A549 (cell line): ENCODE measurements at regions not wholly inside any gene's neighbourhood (a gene's known extent, or its start where the extent isn't known, plus 50 kb on each side); places are given as distances from the start of the nearest gene placed in this dataset.

Source experiments
- ATAC-seq, 2 experiments: fragments of 200-7000 bp in 1 of 2; fragments of >200 bp in 1 of 2; cut with Nextera tagmentation in 1 of 2; cut with Tn5 transposase in 1 of 2; 3 replicates each; pipeline versions ENCODE4 v1.8.0 to v1.9.1; 2018 to 2020; ENCODE audit warnings: mild to moderate bottlenecking in 1 of 2, moderate library complexity in 1 of 2
- CTCF ChIA-PET: fragments of 300-600 bp; sonication (Branson Sonifier 250); formaldehyde crosslinking; extraction: SDS; loops from one replicate; lab custom pipeline; 2021; ENCODE audit warnings: antibody characterized with exemption, inconsistent platforms; lab: Yijun Ruan, JAX
- POLR2A ChIA-PET: fragments of 350-600 bp; formaldehyde crosslinking; extraction: SDS; loops from one replicate; lab custom pipeline; 2021; ENCODE audit warnings: antibody characterized with exemption, inconsistent platforms; lab: Yijun Ruan, JAX
- DNase-seq, 2 experiments: peaks; one replicate each; pipeline versions ENCODE4 v3.0.0 to v3.0.0-alpha.2; 2011 to 2016; ENCODE audit warnings: low read depth in 1 of 2, low spot score in 1 of 2
- FAIRE-seq: peaks from 2 replicates; lab custom pipeline; 2011; peaks lifted over from hg19 to GRCh38; lab: Jason Lieb, UNC
- H3K27ac ChIP-seq, 2 experiments: fragments of >200 bp; sonication (Bioruptor Twin); formaldehyde crosslinking; 3 replicates each; pipeline ENCODE4 v1.5.1; 2016 to 2017
- H3K4me1 ChIP-seq: fragments of >200 bp; sonication (Bioruptor Twin); formaldehyde crosslinking; 3 replicates; pipeline ENCODE4 v1.6.1; 2016
- H3K4me2 ChIP-seq: fragments of >200 bp; sonication (Bioruptor Twin); formaldehyde crosslinking; 3 replicates; pipeline ENCODE4 v1.6.1; 2016
- H3K4me3 ChIP-seq: fragments of >200 bp; sonication (Bioruptor Twin); formaldehyde crosslinking; 3 replicates; pipeline ENCODE4 v1.5.1; 2016
- H3K9me3 ChIP-seq: fragments of >200 bp; sonication (Bioruptor Twin); formaldehyde crosslinking; 3 replicates; pipeline ENCODE4 v1.6.1; 2016
- BHLHE40 ChIP-seq: IDR thresholded peaks from 2 replicates; pipeline ENCODE4 v1.6.1; 2012; ENCODE audit warnings: low read depth, low read length, inconsistent platforms
- CBX8 ChIP-seq: fragments of 200-600 bp; sonication (generic); IDR thresholded peaks from 2 replicates; pipeline ENCODE4 v1.6.1; 2016
- EHF ChIP-seq: fragments of 250-450 bp; sonication (Bioruptor Pico); IDR thresholded peaks from 2 replicates; pipeline ENCODE4 v1.5.0; 2020; ENCODE audit warnings: mild to moderate bottlenecking
- EHMT2 ChIP-seq: fragments of 200-600 bp; sonication (generic); IDR thresholded peaks from 2 replicates; pipeline ENCODE4 v1.6.1; 2016; ENCODE audit warnings: antibody characterized with exemption, low read depth, mild to moderate bottlenecking, moderate library complexity
- EP300 ChIP-seq, 2 experiments: fragments of >200 bp; sonication (Bioruptor Twin); formaldehyde crosslinking; IDR thresholded peaks; 2 replicates in 1 of 2; 3 replicates in 1 of 2; pipeline ENCODE4 v1.6.1; 2016 to 2017
- ESRRA ChIP-seq: fragments of 150-350 bp; IDR thresholded peaks from 2 replicates; pipeline ENCODE4 v1.6.1; 2014; ENCODE audit warnings: mild to moderate bottlenecking, low read length, borderline replicate concordance
- FOSL2 ChIP-seq, 2 experiments: fragments of 450-650 bp in 1 of 2; fragments of >200 bp in 1 of 2; sonication (Bioruptor Twin) in 1 of 2; formaldehyde crosslinking; IDR thresholded peaks; 2 replicates each; pipeline versions ENCODE4 v1.5.0 to v1.6.1; 2016 to 2020; ENCODE audit warnings: mild to moderate bottlenecking in 1 of 2, moderate library complexity in 1 of 2
- HDAC2 ChIP-seq: fragments of 200-600 bp; sonication (generic); IDR thresholded peaks from 2 replicates; pipeline ENCODE4 v1.6.1; 2016
- HEYL ChIP-seq: fragments of 250-450 bp; sonication (Bioruptor Pico); IDR thresholded peaks from 2 replicates; pipeline ENCODE4 v1.8.0; 2021; ENCODE audit warnings: mild to moderate bottlenecking, moderate library complexity
- HOXB13 ChIP-seq: fragments of 250-450 bp; sonication (Bioruptor Pico); IDR thresholded peaks from 2 replicates; pipeline ENCODE4 v1.5.0; 2020; ENCODE audit warnings: low read depth, mild to moderate bottlenecking, moderate library complexity
- JUNB ChIP-seq: fragments of >200 bp; sonication (Bioruptor Twin); formaldehyde crosslinking; IDR thresholded peaks from 2 replicates; pipeline ENCODE4 v1.6.1; 2016
- MAFK ChIP-seq: fragments of 450-650 bp; IDR thresholded peaks from 2 replicates; pipeline ENCODE4 v1.6.1; 2014; ENCODE audit not compliant: partially characterized antibody
- MYC ChIP-seq: IDR thresholded peaks from 2 replicates; pipeline ENCODE4 v1.6.1; 2012; ENCODE audit warnings: mild to moderate bottlenecking, inconsistent platforms, low read length, improper control_type of control experiment, borderline replicate concordance
- PBX3 ChIP-seq: IDR thresholded peaks from 2 replicates; pipeline ENCODE4 v1.6.1; 2012
- POLR2AphosphoS2 ChIP-seq: conservative IDR thresholded peaks from 2 replicates; pipeline ENCODE4 v1.6.1; 2012; ENCODE audit warnings: low read length, improper control_type of control experiment, inconsistent platforms
- RAD21 ChIP-seq, 2 experiments: fragments of >200 bp in 1 of 2; sonication (Bioruptor Twin) in 1 of 2; formaldehyde crosslinking in 1 of 2; IDR thresholded peaks in 1 of 2; conservative IDR thresholded peaks in 1 of 2; 2 replicates in 1 of 2; 3 replicates in 1 of 2; pipeline ENCODE4 v1.6.1; 2012 to 2018; ENCODE audit warnings: inconsistent platforms in 1 of 2
- RARB ChIP-seq: fragments of 250-450 bp; sonication (Bioruptor Pico); IDR thresholded peaks from 2 replicates; pipeline ENCODE4 v1.8.0; 2021; ENCODE audit warnings: mild to moderate bottlenecking, moderate library complexity
- RNF2 ChIP-seq: fragments of 200-600 bp; sonication (generic); IDR thresholded peaks from 2 replicates; pipeline ENCODE4 v1.6.1; 2016; ENCODE audit warnings: low read depth, mild to moderate bottlenecking, antibody characterized with exemption, moderate library complexity, borderline replicate concordance
- SREBF2 ChIP-seq: fragments of 450-650 bp; IDR thresholded peaks from 2 replicates; pipeline ENCODE4 v1.6.1; 2014; ENCODE audit warnings: mild to moderate bottlenecking, moderate library complexity
- TFCP2L1 ChIP-seq: fragments of 250-450 bp; sonication (Bioruptor Pico); IDR thresholded peaks from 2 replicates; pipeline ENCODE4 v1.5.0; 2021; ENCODE audit warnings: mild to moderate bottlenecking
- ZC3H11A ChIP-seq: fragments of 450-650 bp; IDR thresholded peaks from 2 replicates; pipeline ENCODE4 v1.6.1; 2014; ENCODE audit warnings: antibody characterized with exemption, mild to moderate bottlenecking
- WGBS: methylation state at CpG from one replicate; pipeline ENCODE4 v1.1.6; 2017; ENCODE audit errors: missing lambda C conversion rate; 5-methylcytosine and 5-hydroxymethylcytosine counted together
- TF ChIP-seq, protein P1 (sequence below): fragments of 250-450 bp; sonication (Bioruptor Pico); IDR thresholded peaks from 2 replicates; pipeline ENCODE4 v1.5.0; 2021; ENCODE audit warnings: mild to moderate bottlenecking, moderate library complexity, borderline replicate concordance
- TF ChIP-seq, protein P2 (sequence below): IDR thresholded peaks from 2 replicates; pipeline ENCODE4 v1.6.1; 2012; ENCODE audit warnings: low read depth, borderline replicate concordance
- TF ChIP-seq, protein P3 (sequence below): IDR thresholded peaks from 2 replicates; pipeline ENCODE4 v1.6.1; 2012
- TF ChIP-seq, protein P4 (sequence below): fragments of 200-600 bp; sonication (generic); IDR thresholded peaks from 2 replicates; pipeline ENCODE4 v1.6.1; 2016; ENCODE audit warnings: antibody characterized with exemption, mild to moderate bottlenecking, moderate library complexity

GRCh38 chr7:41821521-41822213, 118.8 kb upstream of the INHBA start:
- TF ChIP-seq, protein P1, sequence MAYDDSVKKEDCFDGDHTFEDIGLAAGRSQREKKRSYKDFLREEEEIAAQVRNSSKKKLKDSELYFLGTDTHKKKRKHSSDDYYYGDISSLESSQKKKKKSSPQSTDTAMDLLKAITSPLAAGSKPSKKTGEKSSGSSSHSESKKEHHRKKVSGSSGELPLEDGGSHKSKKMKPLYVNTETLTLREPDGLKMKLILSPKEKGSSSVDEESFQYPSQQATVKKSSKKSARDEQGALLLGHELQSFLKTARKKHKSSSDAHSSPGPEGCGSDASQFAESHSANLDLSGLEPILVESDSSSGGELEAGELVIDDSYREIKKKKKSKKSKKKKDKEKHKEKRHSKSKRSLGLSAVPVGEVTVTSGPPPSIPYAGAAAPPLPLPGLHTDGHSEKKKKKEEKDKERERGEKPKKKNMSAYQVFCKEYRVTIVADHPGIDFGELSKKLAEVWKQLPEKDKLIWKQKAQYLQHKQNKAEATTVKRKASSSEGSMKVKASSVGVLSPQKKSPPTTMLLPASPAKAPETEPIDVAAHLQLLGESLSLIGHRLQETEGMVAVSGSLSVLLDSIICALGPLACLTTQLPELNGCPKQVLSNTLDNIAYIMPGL (CRISPR knock-in tag), result no peak
- TF ChIP-seq, protein P2, sequence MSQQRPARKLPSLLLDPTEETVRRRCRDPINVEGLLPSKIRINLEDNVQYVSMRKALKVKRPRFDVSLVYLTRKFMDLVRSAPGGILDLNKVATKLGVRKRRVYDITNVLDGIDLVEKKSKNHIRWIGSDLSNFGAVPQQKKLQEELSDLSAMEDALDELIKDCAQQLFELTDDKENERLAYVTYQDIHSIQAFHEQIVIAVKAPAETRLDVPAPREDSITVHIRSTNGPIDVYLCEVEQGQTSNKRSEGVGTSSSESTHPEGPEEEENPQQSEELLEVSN, result no peak
- no peak for TF ChIP-seq PBX3
- TF ChIP-seq TFCP2L1 (CRISPR knock-in tag), result no peak
- no peak for TF ChIP-seq SREBF2
- no peak for TF ChIP-seq HOXB13 (CRISPR knock-in tag)
- TF ChIP-seq RARB (CRISPR knock-in tag), result no peak
- TF ChIP-seq RAD21 (conservative IDR thresholded peaks at IDR 0.05 in 1 of 2, IDR thresholded peaks at IDR 0.05 in 1 of 2), result no peak
- TF ChIP-seq MAFK, result no peak
- TF ChIP-seq JUNB, result no peak
- TF ChIP-seq, protein P3, sequence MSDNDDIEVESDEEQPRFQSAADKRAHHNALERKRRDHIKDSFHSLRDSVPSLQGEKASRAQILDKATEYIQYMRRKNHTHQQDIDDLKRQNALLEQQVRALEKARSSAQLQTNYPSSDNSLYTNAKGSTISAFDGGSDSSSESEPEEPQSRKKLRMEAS, result no peak
- no peak for TF ChIP-seq BHLHE40
- TF ChIP-seq, protein P4, sequence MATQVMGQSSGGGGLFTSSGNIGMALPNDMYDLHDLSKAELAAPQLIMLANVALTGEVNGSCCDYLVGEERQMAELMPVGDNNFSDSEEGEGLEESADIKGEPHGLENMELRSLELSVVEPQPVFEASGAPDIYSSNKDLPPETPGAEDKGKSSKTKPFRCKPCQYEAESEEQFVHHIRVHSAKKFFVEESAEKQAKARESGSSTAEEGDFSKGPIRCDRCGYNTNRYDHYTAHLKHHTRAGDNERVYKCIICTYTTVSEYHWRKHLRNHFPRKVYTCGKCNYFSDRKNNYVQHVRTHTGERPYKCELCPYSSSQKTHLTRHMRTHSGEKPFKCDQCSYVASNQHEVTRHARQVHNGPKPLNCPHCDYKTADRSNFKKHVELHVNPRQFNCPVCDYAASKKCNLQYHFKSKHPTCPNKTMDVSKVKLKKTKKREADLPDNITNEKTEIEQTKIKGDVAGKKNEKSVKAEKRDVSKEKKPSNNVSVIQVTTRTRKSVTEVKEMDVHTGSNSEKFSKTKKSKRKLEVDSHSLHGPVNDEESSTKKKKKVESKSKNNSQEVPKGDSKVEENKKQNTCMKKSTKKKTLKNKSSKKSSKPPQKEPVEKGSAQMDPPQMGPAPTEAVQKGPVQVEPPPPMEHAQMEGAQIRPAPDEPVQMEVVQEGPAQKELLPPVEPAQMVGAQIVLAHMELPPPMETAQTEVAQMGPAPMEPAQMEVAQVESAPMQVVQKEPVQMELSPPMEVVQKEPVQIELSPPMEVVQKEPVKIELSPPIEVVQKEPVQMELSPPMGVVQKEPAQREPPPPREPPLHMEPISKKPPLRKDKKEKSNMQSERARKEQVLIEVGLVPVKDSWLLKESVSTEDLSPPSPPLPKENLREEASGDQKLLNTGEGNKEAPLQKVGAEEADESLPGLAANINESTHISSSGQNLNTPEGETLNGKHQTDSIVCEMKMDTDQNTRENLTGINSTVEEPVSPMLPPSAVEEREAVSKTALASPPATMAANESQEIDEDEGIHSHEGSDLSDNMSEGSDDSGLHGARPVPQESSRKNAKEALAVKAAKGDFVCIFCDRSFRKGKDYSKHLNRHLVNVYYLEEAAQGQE, result no peak
- TF ChIP-seq HDAC2, result no peak
- TF ChIP-seq EHF, result no peak
- TF ChIP-seq POLR2AphosphoS2, result no peak
- TF ChIP-seq EHMT2, result no peak
- no peak for TF ChIP-seq ZC3H11A
- no peak for TF ChIP-seq MYC
- Histone ChIP-seq H3K4me3 (no peak overlapping the region), H3K9me3 (no peaks in the 10 kb centered on the region), H3K4me1 (no peaks in the 10 kb centered on the region), H3K27ac (no peak overlapping the region), H3K4me2 (no peak overlapping the region)
- DNase-seq (no peak), FAIRE-seq (no peak), ATAC-seq (no peak)
- ChIA-PET POLR2A (no interaction called here), CTCF (no interaction called here)
- under 1% methylated on average over 3 of the region's 3 CpGs for WGBS

GRCh38 chr7:41820111-41820671, 117.3 kb upstream of the INHBA start:
- CTCF ChIA-PET, result no interaction called here
- Histone ChIP-seq H3K4me2 (no peak overlapping the region), H3K4me1 (no peaks in the 10 kb centered on the region), H3K9me3 (no peaks in the 10 kb centered on the region), H3K4me3 (no peak overlapping the region), H3K27ac (no peak overlapping the region)
- 48% methylated on average over 2 of the region's 2 CpGs for WGBS
- FAIRE-seq (no peak), DNase-seq (no peak), ATAC-seq (no peak)
- POLR2A ChIA-PET, result no interaction called here
- TF ChIP-seq ESRRA (no peak), POLR2AphosphoS2 (no peak), RNF2 (no peak), EHF (no peak), PBX3 (no peak), FOSL2 (IDR thresholded peaks at IDR 0.05) (no peak), FOSL2 (CRISPR knock-in tag; IDR thresholded peaks at IDR 0.05) (no peak), HEYL (CRISPR knock-in tag) (no peak), JUNB (no peak), TFCP2L1 (CRISPR knock-in tag) (no peak), CBX8 (no peak), EP300 (IDR thresholded peaks at IDR 0.05) (no peak), BHLHE40 (no peak)
- TF ChIP-seq, protein P3, result no peak
